ENCODE measurements at regions not wholly inside any gene's neighbourhood (a gene's known extent, or its start where the extent isn't known, plus 50 kb on each side); places are given as distances from the start of the nearest gene placed in this dataset.
A peak's percentile ranks its signal among the peaks of the same experiment; 100 is the strongest.

- FAIRE-seq (no peak), DNase-seq (ENCODE audit: low read depth, low spot score) (no peak)
- H3K4me2 ChIP-seq (ENCODE audit: control insufficient read depth, extremely low read depth, insufficient read depth, low read depth, low read length) = no peak overlapping the region
- dilution Hi-C loops (cut with MboI; ENCODE audit: extremely low pct_ligation_motif_present, low sequenced_read_pairs) = no loop called here
- no peaks in the 10 kb centered on the region for H4K20me1 ChIP-seq (ENCODE audit: control insufficient read depth, extremely low read depth, insufficient read depth, low read length)
- H2AFZ ChIP-seq (ENCODE audit: control insufficient read depth, low read length) = no peak overlapping the region
- H3K9me1 ChIP-seq (ENCODE audit: control insufficient read depth, extremely low read depth, insufficient read depth, low read length) = no peaks in the 10 kb centered on the region
- H3K36me3 ChIP-seq (ENCODE audit: control insufficient read depth in 2 of 2, extremely low read depth in 1 of 2, insufficient read depth in 2 of 2, low read length in 2 of 2) = no peaks in the 10 kb centered on the region
- H3K79me2 ChIP-seq (ENCODE audit: control insufficient read depth, insufficient read depth, low read length) = no peaks in the 10 kb centered on the region
- TF ChIP-seq EZH2 (IDR thresholded peaks at IDR 0.05; ENCODE audit: low read length) = no peak
- TF ChIP-seq, protein P1, sequence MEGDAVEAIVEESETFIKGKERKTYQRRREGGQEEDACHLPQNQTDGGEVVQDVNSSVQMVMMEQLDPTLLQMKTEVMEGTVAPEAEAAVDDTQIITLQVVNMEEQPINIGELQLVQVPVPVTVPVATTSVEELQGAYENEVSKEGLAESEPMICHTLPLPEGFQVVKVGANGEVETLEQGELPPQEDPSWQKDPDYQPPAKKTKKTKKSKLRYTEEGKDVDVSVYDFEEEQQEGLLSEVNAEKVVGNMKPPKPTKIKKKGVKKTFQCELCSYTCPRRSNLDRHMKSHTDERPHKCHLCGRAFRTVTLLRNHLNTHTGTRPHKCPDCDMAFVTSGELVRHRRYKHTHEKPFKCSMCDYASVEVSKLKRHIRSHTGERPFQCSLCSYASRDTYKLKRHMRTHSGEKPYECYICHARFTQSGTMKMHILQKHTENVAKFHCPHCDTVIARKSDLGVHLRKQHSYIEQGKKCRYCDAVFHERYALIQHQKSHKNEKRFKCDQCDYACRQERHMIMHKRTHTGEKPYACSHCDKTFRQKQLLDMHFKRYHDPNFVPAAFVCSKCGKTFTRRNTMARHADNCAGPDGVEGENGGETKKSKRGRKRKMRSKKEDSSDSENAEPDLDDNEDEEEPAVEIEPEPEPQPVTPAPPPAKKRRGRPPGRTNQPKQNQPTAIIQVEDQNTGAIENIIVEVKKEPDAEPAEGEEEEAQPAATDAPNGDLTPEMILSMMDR (optimal IDR thresholded peaks at IDR 0.05 in 1 of 3, IDR thresholded peaks at IDR 0.05 in 1 of 3, conservative IDR thresholded peaks at IDR 0.05 in 1 of 3; ENCODE audit: extremely low read depth in 1 of 3, insufficient read depth in 2 of 3, low read length in 3 of 3) = no peak
- no peaks in the 10 kb centered on the region for H3K9me3 ChIP-seq (ENCODE audit: control insufficient read depth, low read depth, low read length)
- peaks cover 11% of the 10 kb centered on the region for H3K4me1 ChIP-seq (ENCODE audit: control insufficient read depth, extremely low read depth, insufficient read depth, low read length)
- H3K27me3 ChIP-seq (ENCODE audit: control insufficient read depth, extremely low read depth, insufficient read depth, low read length) = no peaks in the 10 kb centered on the region
- no peak overlapping the region for H3K27ac ChIP-seq (ENCODE audit: control insufficient read depth, insufficient read depth, low read length)
- no peak overlapping the region for H3K4me3 ChIP-seq (ENCODE audit: control insufficient read depth in 2 of 3, extremely low read depth in 1 of 3, insufficient read depth in 2 of 3, low read depth in 1 of 3, low read length in 3 of 3)
- no peak overlapping the region for H3K9ac ChIP-seq (ENCODE audit: control insufficient read depth, extremely low read depth, insufficient read depth, low read length)
These were observed 83.3 kb downstream of the SPRY1 start for GRCh38 chr4:123479944-123480343.

DNA sequence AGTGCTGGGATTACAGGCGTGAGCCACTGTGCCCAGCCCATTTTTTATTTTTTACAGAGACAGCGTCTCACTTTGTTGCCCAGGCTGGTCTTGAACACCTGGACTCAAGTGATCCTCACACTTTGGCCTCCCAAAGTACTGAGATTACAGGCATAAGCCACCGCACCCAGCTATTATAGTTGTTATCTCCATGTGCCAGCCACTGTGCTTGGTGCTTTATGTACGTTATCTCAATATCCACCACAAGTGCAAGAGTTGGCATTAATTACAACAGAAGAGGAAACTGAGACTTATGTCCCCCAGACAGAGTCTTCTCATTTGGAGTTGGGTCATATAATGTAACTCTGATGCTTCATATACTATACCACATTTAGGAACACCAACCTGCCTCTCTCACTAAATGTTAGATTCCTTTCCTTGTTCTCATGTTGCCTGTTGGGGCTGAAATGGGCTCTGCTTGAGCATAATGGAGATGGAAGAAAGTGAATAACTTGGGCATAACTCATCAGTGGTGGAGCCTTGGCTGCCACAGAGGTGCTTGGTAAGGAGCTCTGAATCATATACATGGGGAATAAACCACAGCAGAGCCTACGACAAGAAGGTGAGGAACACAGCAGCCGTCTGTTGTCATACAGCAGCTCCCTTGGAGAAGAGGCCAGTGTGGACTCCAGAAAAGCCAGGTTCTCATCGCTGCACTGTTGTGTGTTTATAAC lies 84.3 kb downstream of the SPRY1 start:
- no peak for TF ChIP-seq EZH2 (IDR thresholded peaks at IDR 0.05; ENCODE audit: low read length)
- TF ChIP-seq, protein P1 (optimal IDR thresholded peaks at IDR 0.05 in 1 of 3, IDR thresholded peaks at IDR 0.05 in 1 of 3, conservative IDR thresholded peaks at IDR 0.05 in 1 of 3; ENCODE audit: extremely low read depth in 1 of 3, insufficient read depth in 2 of 3, low read length in 3 of 3) = no peak
- Histone ChIP-seq H3K79me2 (ENCODE audit: control insufficient read depth, insufficient read depth, low read length) (no peaks in the 10 kb centered on the region), H3K9ac (ENCODE audit: control insufficient read depth, extremely low read depth, insufficient read depth, low read length) (no peak overlapping the region), H3K9me1 (ENCODE audit: control insufficient read depth, extremely low read depth, insufficient read depth, low read length) (no peaks in the 10 kb centered on the region), H2AFZ (ENCODE audit: control insufficient read depth, low read length) (peak overlapping the region; percentile 53), H3K4me2 (ENCODE audit: control insufficient read depth, extremely low read depth, insufficient read depth, low read depth, low read length) (peak overlapping the region; percentile 50), H3K9me3 (ENCODE audit: control insufficient read depth, low read depth, low read length) (no peaks in the 10 kb centered on the region), H3K27me3 (ENCODE audit: control insufficient read depth, extremely low read depth, insufficient read depth, low read length) (no peaks in the 10 kb centered on the region), H3K36me3 (ENCODE audit: control insufficient read depth in 2 of 2, extremely low read depth in 1 of 2, insufficient read depth in 2 of 2, low read length in 2 of 2) (no peaks in the 10 kb centered on the region), H3K27ac (ENCODE audit: control insufficient read depth, insufficient read depth, low read length) (no peak overlapping the region), H3K4me3 (ENCODE audit: control insufficient read depth in 2 of 3, extremely low read depth in 1 of 3, insufficient read depth in 2 of 3, low read depth in 1 of 3, low read length in 3 of 3) (no peak overlapping the region), H4K20me1 (ENCODE audit: control insufficient read depth, extremely low read depth, insufficient read depth, low read length) (no peaks in the 10 kb centered on the region), H3K4me1 (ENCODE audit: control insufficient read depth, extremely low read depth, insufficient read depth, low read length) (peaks cover 11% of the 10 kb centered on the region)
- dilution Hi-C loops (cut with MboI; ENCODE audit: extremely low pct_ligation_motif_present, low sequenced_read_pairs) = no loop called here
- DNase-seq (ENCODE audit: low read depth, low spot score) = peak; percentile 63
- peak; percentile 97 for FAIRE-seq
